Stimulated activated CD4-positive, alpha-beta T cell treated with anti-CD3 and anti-CD28 coated beads, Interleukin-15, amount 100 ng/mL, for 24 hours (primary cell): ENCODE measurements at regions not wholly inside any gene's neighbourhood (a gene's known extent, or its start where the extent isn't known, plus 50 kb on each side); places are given as distances from the start of the nearest gene placed in this dataset.
"Not testable (repeated sequence)": the region's sequence is repeated elsewhere in the genome, so short reads cannot be mapped to it uniquely, and the experiment has no call there.

Experiments
- DNase-seq: peaks from one replicate; pipeline ENCODE4 v3.0.0-alpha.2; 2020

GRCh38 chrX:123788193-123788592 lies 55.3 kb upstream of the THOC2 start:
- not testable (repeated sequence) for DNase-seq

- no peak for DNase-seq
These were observed 55.9 kb upstream of the THOC2 start for GRCh38 chrX:123788744-123789143.

- DNase-seq, result no peak
These were observed 62.1 kb upstream of the XIAP start for GRCh38 chrX:123797543-123798447.

- DNase-seq, result not testable (repeated sequence)
These were observed 61.0 kb upstream of the XIAP start for GRCh38 chrX:123798706-123799430.

- no peak for DNase-seq
These were observed 58.0 kb upstream of the XIAP start for GRCh38 chrX:123801901-123802300.

GRCh38 chrX:123803331-123803983 lies 56.4 kb upstream of the XIAP start:
- DNase-seq, result peak; percentile 7

- not testable (repeated sequence) for DNase-seq
These were observed 55.9 kb upstream of the XIAP start for GRCh38 chrX:123803984-123804365.

- DNase-seq, result no peak
These were observed 51.9 kb upstream of the XIAP start for GRCh38 chrX:123807835-123808416.

GRCh38 chrX:123809854-123810375 lies 49.9 kb upstream of the XIAP start:
- no peak for DNase-seq
